CD14-positive monocyte (primary cell): ENCODE measurements at regions not wholly inside any gene's neighbourhood (a gene's known extent, or its start where the extent isn't known, plus 50 kb on each side); places are given as distances from the start of the nearest gene placed in this dataset.

Experiments used
- DNase-seq, 3 donors: peaks; one replicate each; pipeline ENCODE4 v3.0.0-alpha.2; 2011 to 2022
- H2AFZ ChIP-seq: 2 replicates; pipeline ENCODE4 v1.6.0; 2012; ENCODE audit warnings: mild to moderate bottlenecking, low read depth, low read length, inconsistent platforms; ENCODE audit not compliant: insufficient read depth, poor library complexity, severe bottlenecking
- H3K27ac ChIP-seq, 2 donors: 1 replicate in 1 of 2; 2 replicates in 1 of 2; pipeline ENCODE4 v1.5.1; 2012 to 2013; ENCODE audit warnings: low read length in 2 of 2, control low read depth in 1 of 2, inconsistent platforms in 1 of 2, low read depth in 1 of 2, mild to moderate bottlenecking in 1 of 2
- H3K27me3 ChIP-seq, 2 donors: one replicate each; pipeline versions ENCODE4 v1.6.0 to v1.6.1; 2011 to 2013; ENCODE audit warnings: low read length in 2 of 2; ENCODE audit not compliant: control insufficient read depth in 2 of 2, insufficient read depth in 2 of 2
- H3K36me3 ChIP-seq, 2 donors: replicated peaks in 1 of 2; 1 replicate in 1 of 2; 2 replicates in 1 of 2; pipeline versions ENCODE4 v1.5.1 to v1.6.1; 2012 to 2013; ENCODE audit warnings: low read length in 2 of 2, control low read depth in 1 of 2, inconsistent platforms in 1 of 2, mild to moderate bottlenecking in 1 of 2; ENCODE audit not compliant: insufficient read depth in 2 of 2, control insufficient read depth in 1 of 2
- H3K4me1 ChIP-seq, 2 donors: 1 replicate in 1 of 2; 2 replicates in 1 of 2; pipeline versions ENCODE4 v1.5.1 to v1.6.1; 2012 to 2013; ENCODE audit warnings: low read length in 2 of 2, control low read depth in 1 of 2, inconsistent platforms in 1 of 2, mild to moderate bottlenecking in 1 of 2, moderate library complexity in 1 of 2; ENCODE audit not compliant: insufficient read depth in 2 of 2, control insufficient read depth in 1 of 2
- H3K4me2 ChIP-seq: replicated peaks from 2 replicates; pipeline ENCODE3; 2012; ENCODE audit warnings: low read length, moderate library complexity, mild to moderate bottlenecking; ENCODE audit not compliant: poor library complexity, severe bottlenecking; ENCODE audit errors: extremely low read depth
- H3K4me3 ChIP-seq, 3 experiments: fragments of 200-600 bp in 1 of 3; sonication (generic) in 1 of 3; replicated peaks in 1 of 3; 1 replicate in 2 of 3; 2 replicates in 1 of 3; pipeline ENCODE4 v1.5.1; 2011 to 2013; ENCODE audit warnings: low read length in 3 of 3, mild to moderate bottlenecking in 3 of 3, control low read depth in 2 of 3, low read depth in 2 of 3, inconsistent platforms in 1 of 3, moderate library complexity in 1 of 3
- H3K79me2 ChIP-seq: 2 replicates; pipeline ENCODE4 v1.6.0; 2012; ENCODE audit warnings: mild to moderate bottlenecking, control low read depth, inconsistent platforms, low read length, moderate library complexity; ENCODE audit not compliant: insufficient read depth
- H3K9ac ChIP-seq: 2 replicates; pipeline ENCODE4 v1.6.0; 2017; ENCODE audit warnings: low read length, mild to moderate bottlenecking; ENCODE audit not compliant: insufficient read depth, poor library complexity, severe bottlenecking
- H3K9me3 ChIP-seq, 2 donors: replicated peaks in 1 of 2; 1 replicate in 1 of 2; 2 replicates in 1 of 2; pipeline versions ENCODE4 v1.5.1 to v1.6.1; 2012 to 2013; ENCODE audit warnings: low read length in 2 of 2, control low read depth in 1 of 2; ENCODE audit not compliant: control insufficient read depth in 1 of 2, insufficient read depth in 1 of 2
- H4K20me1 ChIP-seq: 2 replicates; pipeline ENCODE4 v1.6.0; 2012; ENCODE audit warnings: mild to moderate bottlenecking, low read length, control low read depth, moderate library complexity; ENCODE audit not compliant: insufficient read depth
- H3K27ac Mint-ChIP-seq, 7 donors: one replicate each; pipeline ENCODE4 v1.8.0; 2020; ENCODE audit warnings: mild to moderate bottlenecking in 7 of 7, mixed read lengths in 7 of 7, moderate library complexity in 6 of 7, inconsistent platforms in 2 of 7
- H3K27me3 Mint-ChIP-seq, 3 donors: one replicate each; pipeline ENCODE4 v1.8.0; 2021 to 2022; ENCODE audit warnings: low read depth in 3 of 3, mild to moderate bottlenecking in 3 of 3, mixed read lengths in 3 of 3, moderate library complexity in 3 of 3, inconsistent platforms in 1 of 3
- H3K36me3 Mint-ChIP-seq, 2 donors: one replicate each; pipeline ENCODE4 v1.8.0; 2020; ENCODE audit warnings: mixed read lengths in 2 of 2, inconsistent platforms in 1 of 2, mild to moderate bottlenecking in 1 of 2
- H3K4me1 Mint-ChIP-seq: one replicate; pipeline ENCODE4 v1.8.0; 2020; ENCODE audit warnings: mild to moderate bottlenecking, mixed read lengths
- H3K4me3 Mint-ChIP-seq, 2 donors: one replicate each; pipeline ENCODE4 v1.8.0; 2020; ENCODE audit warnings: mild to moderate bottlenecking in 2 of 2, mixed read lengths in 2 of 2, moderate library complexity in 1 of 2
- H3K9me3 Mint-ChIP-seq, 7 donors: one replicate each; pipeline ENCODE4 v1.8.0; 2020 to 2022; ENCODE audit warnings: mixed read lengths in 7 of 7, mild to moderate bottlenecking in 6 of 7, moderate library complexity in 6 of 7, inconsistent platforms in 2 of 7
- CTCF ChIP-seq: fragments of 200-600 bp; IDR thresholded peaks from one replicate; pipeline ENCODE4 v1.8.0; 2022; ENCODE audit warnings: antibody characterized with exemption, mild to moderate bottlenecking
- WGBS: methylation state at CpG from one replicate; pipeline ENCODE4 v1.1.5; 2013; ENCODE audit warnings: missing lambda C conversion rate; ENCODE audit not compliant: insufficient coverage; 5-methylcytosine and 5-hydroxymethylcytosine counted together
- intact Hi-C, 2 donors: fragments of 100-400 bp; cut with micrococcal nuclease; formaldehyde crosslinking; loops; one replicate each; pipeline versions ENCODE4 v1.15.0 to v1.15.1; 2023

DNA sequence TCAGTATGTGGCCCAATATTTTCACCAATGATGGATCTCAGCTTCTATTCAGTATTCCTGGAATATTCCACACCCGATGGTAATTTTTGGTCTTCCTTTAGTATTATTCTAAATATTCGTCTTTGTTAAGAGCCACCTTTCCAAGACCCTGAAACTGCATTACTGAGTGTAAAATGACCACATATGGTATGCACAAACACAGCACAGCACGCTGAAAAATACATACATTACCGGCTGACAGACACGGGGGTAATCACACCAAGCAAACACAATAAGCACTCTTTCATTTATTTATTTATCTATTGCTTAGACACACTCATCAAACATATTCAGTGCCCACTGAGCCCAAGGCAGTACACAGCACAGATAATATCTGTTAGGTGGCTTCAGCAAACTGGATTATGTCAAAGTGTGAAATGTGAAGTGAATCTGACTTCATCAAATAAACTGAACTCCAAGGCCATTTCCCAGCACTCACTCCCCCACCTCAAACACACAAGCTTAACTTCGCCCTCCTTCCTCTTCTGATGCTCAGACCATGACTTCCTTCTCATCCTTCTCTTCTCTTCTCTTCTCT is 1637.8 kb upstream of the C9orf72 start:
- 36% methylated on average over 4 of the region's 6 CpGs for WGBS
- peaks cover 50 to 64% (median 52%) of the 10 kb centered on the region in 3 donors for H3K27me3 Mint-ChIP-seq
- no peak for DNase-seq
- H3K36me3 Mint-ChIP-seq: peaks cover 3 to 9% of the 10 kb centered on the region in 2 donors
- H3K4me3 Mint-ChIP-seq: peak overlapping the region in 1 of 2 donors; percentile 79
- peaks cover 3 to 10% of the 10 kb centered on the region in 2 donors for H3K4me1 ChIP-seq
- no peak overlapping the region for H2AFZ ChIP-seq
- no peak overlapping the region for H3K27ac Mint-ChIP-seq
- no peak for TF ChIP-seq CTCF
- no peaks in the 10 kb centered on the region for H3K79me2 ChIP-seq
- intact Hi-C loops: no loop called here
- no peak overlapping the region for H3K4me3 ChIP-seq
- peaks cover 0 to 26% of the 10 kb centered on the region in 2 donors for H3K9me3 ChIP-seq
- peaks cover 48 to 68% of the 10 kb centered on the region in 2 donors for H3K27me3 ChIP-seq
- H4K20me1 ChIP-seq: no peaks in the 10 kb centered on the region
- H3K9ac ChIP-seq: no peak overlapping the region
- peaks cover 0 to 14% (median 6%) of the 10 kb centered on the region in 7 donors for H3K9me3 Mint-ChIP-seq
- peaks cover 14% of the 10 kb centered on the region for H3K4me1 Mint-ChIP-seq
- no peaks in the 10 kb centered on the region for H3K36me3 ChIP-seq
- H3K27ac ChIP-seq: no peak overlapping the region
- H3K4me2 ChIP-seq: no peak overlapping the region

- Histone ChIP-seq H3K27me3 (peaks cover 51 to 75% of the 10 kb centered on the region in 2 donors), H3K4me2 (peak overlapping the region; percentile 46), H3K27ac (no peak overlapping the region), H3K4me3 (peak overlapping the region in 1 of 3 experiments; percentile 38), H3K36me3 (no peaks in the 10 kb centered on the region), H2AFZ (no peak overlapping the region), H3K79me2 (no peaks in the 10 kb centered on the region), H4K20me1 (no peaks in the 10 kb centered on the region), H3K9me3 (peaks cover 0 to 26% of the 10 kb centered on the region in 2 donors), H3K4me1 (peaks cover 3 to 10% of the 10 kb centered on the region in 2 donors), H3K9ac (no peak overlapping the region)
- H3K27me3 Mint-ChIP-seq: peaks cover 55 to 67% (median 57%) of the 10 kb centered on the region in 3 donors
- H3K4me3 Mint-ChIP-seq: peak overlapping the region in 1 of 2 donors; percentile 79
- WGBS: under 1% methylated on average over 46 of the region's 51 CpGs
- TF ChIP-seq CTCF: peak; percentile 72
- no peak overlapping the region for H3K27ac Mint-ChIP-seq
- peaks cover 0 to 14% (median 8%) of the 10 kb centered on the region in 7 donors for H3K9me3 Mint-ChIP-seq
- H3K4me1 Mint-ChIP-seq: peaks cover 14% of the 10 kb centered on the region
- peak in 1 of 3 donors; percentile 8 for DNase-seq
- peaks cover 3 to 9% of the 10 kb centered on the region in 2 donors for H3K36me3 Mint-ChIP-seq
- intact Hi-C loops: no loop called here
Measured at GRCh38 chr9:29211580-29212396, 1638.5 kb upstream of the C9orf72 start.
